ENCODE measurements at regions not wholly inside any gene's neighbourhood (a gene's known extent, or its start where the extent isn't known, plus 50 kb on each side); places are given as distances from the start of the nearest gene placed in this dataset.

GRCh38 chr1:200298242-200298641, 111.6 kb downstream of the ZNF281 start:
- TF ChIP-seq YY1 (IDR thresholded peaks at IDR 0.05; ENCODE audit: insufficient read depth, insufficient read length) (no peak), SUZ12 (IDR thresholded peaks at IDR 0.05; ENCODE audit: extremely low read depth, insufficient read depth, insufficient read length) (no peak)
